Testis (tissue), 2 donors: ENCODE measurements at regions not wholly inside any gene's neighbourhood (a gene's known extent, or its start where the extent isn't known, plus 50 kb on each side); places are given as distances from the start of the nearest gene placed in this dataset.

Experiments used
- DNase-seq: peaks from one replicate; pipeline ENCODE4 v3.0.0-alpha.2; 2019
- H3K27ac ChIP-seq, 2 donors: fragments of 200-600 bp; sonication (generic); one replicate each; pipeline ENCODE4 v1.5.1; 2019
- H3K27me3 ChIP-seq: fragments of 200-600 bp; sonication (generic); one replicate; pipeline ENCODE4 v1.5.1; 2019
- H3K36me3 ChIP-seq: fragments of 200-600 bp; sonication (generic); one replicate; pipeline ENCODE4 v1.5.1; 2017; ENCODE audit warnings: low read depth; ENCODE audit errors: missing control alignments
- H3K4me1 ChIP-seq: fragments of 200-600 bp; sonication (generic); one replicate; pipeline ENCODE4 v1.5.1; 2019
- H3K4me3 ChIP-seq, 2 donors: fragments of 200-600 bp; sonication (generic); one replicate each; pipeline ENCODE4 v1.5.1; 2017 to 2019
- H3K9me3 ChIP-seq: fragments of 200-600 bp; sonication (generic); one replicate; pipeline ENCODE4 v1.5.1; 2017
- POLR2A ChIP-seq: fragments of 450-650 bp; IDR thresholded peaks from one replicate; pipeline ENCODE4 v1.6.1; 2017; ENCODE audit warnings: antibody characterized with exemption, mild to moderate bottlenecking, moderate library complexity
- WGBS, 2 donors: methylation state at CpG; one replicate each; pipeline ENCODE4 v1.1.5; 2018; 5-methylcytosine and 5-hydroxymethylcytosine counted together
- intact Hi-C: fragments of 100-400 bp; cut with DNase I; formaldehyde crosslinking; loops from one replicate; pipeline ENCODE4 v1.15.1; 2023; ENCODE audit warnings: low total_unique reads
- TF ChIP-seq, protein P1 (sequence below), 3 experiments: fragments of 450-650 bp in 2 of 3; fragments of 200-600 bp in 1 of 3; sonication (generic) in 1 of 3; IDR thresholded peaks; one replicate each; pipeline ENCODE4 v1.5.1; 2016 to 2019; ENCODE audit warnings: antibody characterized with exemption in 3 of 3, mild to moderate bottlenecking in 2 of 3, moderate library complexity in 1 of 3

DNA sequence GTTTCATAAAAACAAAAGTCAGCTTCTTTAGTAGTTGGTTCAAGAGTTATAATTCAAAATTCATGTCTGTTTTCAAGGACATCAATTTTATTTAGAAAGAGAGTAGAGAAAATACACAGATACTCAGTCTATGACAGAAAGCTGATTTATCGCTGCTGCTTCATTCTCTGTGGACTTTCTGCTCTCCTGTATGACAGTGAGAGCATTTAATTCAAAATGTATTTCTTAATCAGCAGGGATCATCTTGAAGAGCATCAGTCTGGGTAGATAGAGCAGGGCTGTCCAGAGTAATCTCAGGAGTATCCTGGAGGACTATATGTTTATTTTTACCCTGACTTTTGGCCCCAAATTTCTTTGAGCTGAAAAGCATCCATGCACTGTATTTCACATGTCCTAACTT, 1676.7 kb downstream of the REEP3 start:
- no peak for DNase-seq
- Histone ChIP-seq H3K27ac (no peak overlapping the region), H3K9me3 (no peaks in the 10 kb centered on the region), H3K27me3 (no peaks in the 10 kb centered on the region), H3K36me3 (no peaks in the 10 kb centered on the region), H3K4me1 (no peaks in the 10 kb centered on the region), H3K4me3 (no peak overlapping the region)
- intact Hi-C loops: no loop called here
- TF ChIP-seq, protein P1, sequence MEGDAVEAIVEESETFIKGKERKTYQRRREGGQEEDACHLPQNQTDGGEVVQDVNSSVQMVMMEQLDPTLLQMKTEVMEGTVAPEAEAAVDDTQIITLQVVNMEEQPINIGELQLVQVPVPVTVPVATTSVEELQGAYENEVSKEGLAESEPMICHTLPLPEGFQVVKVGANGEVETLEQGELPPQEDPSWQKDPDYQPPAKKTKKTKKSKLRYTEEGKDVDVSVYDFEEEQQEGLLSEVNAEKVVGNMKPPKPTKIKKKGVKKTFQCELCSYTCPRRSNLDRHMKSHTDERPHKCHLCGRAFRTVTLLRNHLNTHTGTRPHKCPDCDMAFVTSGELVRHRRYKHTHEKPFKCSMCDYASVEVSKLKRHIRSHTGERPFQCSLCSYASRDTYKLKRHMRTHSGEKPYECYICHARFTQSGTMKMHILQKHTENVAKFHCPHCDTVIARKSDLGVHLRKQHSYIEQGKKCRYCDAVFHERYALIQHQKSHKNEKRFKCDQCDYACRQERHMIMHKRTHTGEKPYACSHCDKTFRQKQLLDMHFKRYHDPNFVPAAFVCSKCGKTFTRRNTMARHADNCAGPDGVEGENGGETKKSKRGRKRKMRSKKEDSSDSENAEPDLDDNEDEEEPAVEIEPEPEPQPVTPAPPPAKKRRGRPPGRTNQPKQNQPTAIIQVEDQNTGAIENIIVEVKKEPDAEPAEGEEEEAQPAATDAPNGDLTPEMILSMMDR (IDR thresholded peaks at IDR 0.05): no peak
- TF ChIP-seq POLR2A: no peak
- WGBS, 2 donors: 92 to 93% methylated on average over 1 of the region's 1 CpG

DNA sequence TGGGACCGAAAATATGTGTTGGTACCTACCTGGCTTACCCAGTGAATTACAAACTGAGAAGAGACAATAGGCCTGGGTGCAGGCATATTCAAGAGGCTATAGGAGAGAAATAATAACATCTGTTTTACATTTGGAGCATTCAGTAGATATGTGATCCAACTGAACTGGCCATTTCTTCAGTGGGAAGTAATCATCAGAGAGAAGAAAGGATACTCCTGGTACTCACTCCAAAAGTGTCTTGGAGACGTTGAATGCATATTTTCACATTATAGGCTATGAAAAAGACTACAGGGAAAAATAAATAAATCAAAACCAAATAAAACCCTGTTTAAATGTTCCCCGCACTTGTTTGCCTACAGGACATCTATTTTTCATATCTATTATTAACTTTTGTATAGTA, 1680.3 kb downstream of the REEP3 start:
- whole genome bisulfite sequencing, 2 donors: 77 to 85% methylated on average over 3 of the region's 3 CpGs
- H3K27me3 ChIP-seq: no peaks in the 10 kb centered on the region
- H3K4me3 ChIP-seq: no peak overlapping the region
- H3K27ac ChIP-seq: no peak overlapping the region
- no peaks in the 10 kb centered on the region for H3K4me1 ChIP-seq
- intact Hi-C loops: no loop called here
- no peak for DNase-seq
- H3K9me3 ChIP-seq: no peaks in the 10 kb centered on the region
- TF ChIP-seq, protein P1 (IDR thresholded peaks at IDR 0.05): no peak
- TF ChIP-seq POLR2A: no peak
- H3K36me3 ChIP-seq: no peaks in the 10 kb centered on the region

DNA sequence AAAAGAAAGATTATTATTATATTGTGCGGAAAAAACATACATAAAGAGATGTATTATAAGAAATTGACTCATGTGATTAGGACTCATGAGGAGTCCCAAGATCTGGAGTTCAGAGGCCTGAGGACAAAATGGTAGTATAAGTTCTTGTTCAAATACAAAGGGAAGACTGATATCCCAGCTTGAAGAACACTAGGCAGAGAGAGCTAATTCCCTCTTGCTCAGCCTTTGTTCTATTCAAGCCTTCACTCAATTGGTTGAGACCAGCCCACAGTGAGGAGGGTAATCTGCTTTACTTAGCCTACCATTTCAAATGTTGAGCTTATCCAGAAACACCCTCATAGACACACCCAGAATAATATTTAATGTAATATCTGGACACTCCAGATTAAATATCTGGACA, 1683.8 kb downstream of the REEP3 start:
- no peak for DNase-seq
- Histone ChIP-seq H3K9me3 (no peaks in the 10 kb centered on the region), H3K36me3 (no peaks in the 10 kb centered on the region), H3K27me3 (no peaks in the 10 kb centered on the region), H3K4me3 (no peak overlapping the region), H3K4me1 (no peaks in the 10 kb centered on the region), H3K27ac (no peak overlapping the region)
- TF ChIP-seq POLR2A: no peak
- TF ChIP-seq, protein P1 (IDR thresholded peaks at IDR 0.05): no peak
- 89 to 95% methylated on average over 1 of the region's 1 CpG for WGBS, 2 donors
- intact Hi-C loops: no loop called here

DNA sequence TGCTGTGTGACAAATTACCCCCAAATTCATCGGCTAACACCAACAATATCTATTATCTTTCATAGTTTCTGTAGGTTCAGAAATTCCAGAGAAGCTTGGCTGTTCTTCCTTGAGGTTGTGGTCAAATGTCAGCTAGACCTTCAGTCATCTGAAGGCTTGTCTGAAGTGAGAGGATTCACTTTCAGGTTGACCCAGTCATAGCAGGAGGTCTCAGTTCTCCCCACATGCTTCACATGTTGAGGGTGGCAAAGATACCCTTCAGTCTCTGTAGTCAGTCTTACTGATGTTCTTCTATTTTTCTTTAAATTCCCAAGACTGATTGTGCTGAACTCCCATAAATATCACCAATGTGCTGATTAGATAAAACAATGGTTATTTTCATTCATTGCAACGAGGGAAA, 1692.0 kb downstream of the REEP3 start:
- WGBS, 2 donors: 65 to 70% methylated on average over 2 of the region's 2 CpGs
- no peaks in the 10 kb centered on the region for H3K4me1 ChIP-seq
- H3K9me3 ChIP-seq: no peaks in the 10 kb centered on the region
- H3K27me3 ChIP-seq: no peaks in the 10 kb centered on the region
- TF ChIP-seq, protein P1 (IDR thresholded peaks at IDR 0.05): no peak
- TF ChIP-seq POLR2A: no peak
- H3K4me3 ChIP-seq: no peak overlapping the region
- no peak overlapping the region for H3K27ac ChIP-seq
- H3K36me3 ChIP-seq: no peaks in the 10 kb centered on the region
- intact Hi-C loops: no loop called here
- DNase-seq: no peak

DNA sequence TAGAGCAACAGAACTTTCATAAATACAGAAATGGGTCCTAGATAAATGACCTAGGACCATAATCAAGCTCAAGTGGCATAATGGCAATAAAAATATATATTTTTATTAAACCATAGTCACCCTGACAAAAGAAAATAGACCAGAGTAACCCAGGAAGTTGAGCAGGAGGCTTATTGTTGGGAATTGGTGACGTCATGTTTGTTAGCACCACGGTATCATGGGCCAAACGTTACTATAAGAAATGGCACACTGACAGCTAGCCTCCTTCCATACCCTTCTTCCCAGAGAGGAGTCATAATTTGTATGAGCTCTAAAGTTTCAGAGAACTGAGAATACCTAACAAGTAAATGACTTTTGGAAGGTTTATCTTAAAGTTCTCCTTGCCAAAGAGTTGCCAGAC, 1698.2 kb downstream of the REEP3 start:
- Histone ChIP-seq H3K9me3 (no peaks in the 10 kb centered on the region), H3K27ac (no peak overlapping the region), H3K36me3 (no peaks in the 10 kb centered on the region), H3K27me3 (no peaks in the 10 kb centered on the region), H3K4me1 (no peaks in the 10 kb centered on the region), H3K4me3 (no peak overlapping the region)
- WGBS, 2 donors: 84 to 91% methylated on average over 3 of the region's 3 CpGs
- intact Hi-C loops: no loop called here
- TF ChIP-seq, protein P1 (IDR thresholded peaks at IDR 0.05): no peak
- TF ChIP-seq POLR2A: no peak
- DNase-seq: no peak
